Endothelial cell of umbilical vein (primary cell): ENCODE measurements at regions not wholly inside any gene's neighbourhood (a gene's known extent, or its start where the extent isn't known, plus 50 kb on each side); places are given as distances from the start of the nearest gene placed in this dataset.

Source experiments
- CTCF ChIP-seq, 2 donors: IDR thresholded peaks; 1 replicate in 1 of 2; 2 replicates in 1 of 2; pipeline ENCODE4 v1.5.1; 2011; ENCODE audit warnings: low read length in 2 of 2, mild to moderate bottlenecking in 2 of 2, moderate library complexity in 2 of 2, control low read depth in 1 of 2, inconsistent platforms in 1 of 2, low read depth in 1 of 2; ENCODE audit not compliant: insufficient read depth in 1 of 2; ENCODE audit errors: extremely low read depth in 1 of 2
- POLR2A ChIP-seq: IDR thresholded peaks from 2 replicates; pipeline ENCODE4 v1.6.1; 2012; ENCODE audit warnings: low read depth, mild to moderate bottlenecking, control low read depth, low read length

- TF ChIP-seq POLR2A (no peak), CTCF (IDR thresholded peaks at IDR 0.05; ENCODE audit: extremely low read depth in 1 of 2, insufficient read depth in 1 of 2, low read depth in 1 of 2, low read length in 2 of 2) (no peak)
Measured at GRCh38 chr3:118036215-118036614, 998.4 kb downstream of the IGSF11 start.
